GM18868 (cell line): ENCODE measurements at regions not wholly inside any gene's neighbourhood (a gene's known extent, or its start where the extent isn't known, plus 50 kb on each side); places are given as distances from the start of the nearest gene placed in this dataset.
A peak's percentile ranks its signal among the peaks of the same experiment; 100 is the strongest.
"Not testable (repeated sequence)": the region's sequence is repeated elsewhere in the genome, so short reads cannot be mapped to it uniquely, and the experiment has no call there.

ENCODE experiments used
- ATAC-seq: cut with Tn5 transposase; IDR thresholded peaks from one replicate; pipeline ENCODE4 v1.9.1; 2021; ENCODE audit warnings: mild to moderate bottlenecking, moderate library complexity; ENCODE audit not compliant: unreplicated experiment

- peak; percentile 48 for ATAC-seq
Measured at GRCh38 chr10:37733822-37734221, 123.6 kb downstream of the ZNF248 start.

- no peak for ATAC-seq
Measured at GRCh38 chr10:37732685-37733084, 124.7 kb downstream of the ZNF248 start.

- ATAC-seq, result no peak
Measured at GRCh38 chr10:37728830-37729229, 128.6 kb downstream of the ZNF248 start.

GRCh38 chr10:37727491-37728352 lies 129.7 kb downstream of the ZNF248 start:
- no peak for ATAC-seq

GRCh38 chr10:37721100-37721499 lies 136.3 kb downstream of the ZNF248 start:
- ATAC-seq, result no peak

GRCh38 chr10:37718060-37718459 lies 139.3 kb downstream of the ZNF248 start:
- not testable (repeated sequence) for ATAC-seq

GRCh38 chr10:37713642-37714041 lies 143.8 kb downstream of the ZNF248 start:
- no peak for ATAC-seq

- ATAC-seq, result no peak
Measured at GRCh38 chr10:37713132-37713501, 144.3 kb downstream of the ZNF248 start.

GRCh38 chr10:37712489-37713131 lies 144.8 kb downstream of the ZNF248 start:
- ATAC-seq, result no peak

- no peak for ATAC-seq
Measured at GRCh38 chr10:37711617-37712488, 145.6 kb downstream of the ZNF248 start.

GRCh38 chr10:37710831-37711616 lies 146.4 kb downstream of the ZNF248 start:
- ATAC-seq, result no peak

GRCh38 chr10:37707829-37708578 lies 149.4 kb downstream of the ZNF248 start:
- no peak for ATAC-seq

- ATAC-seq, result no peak
Measured at GRCh38 chr10:37704566-37704965, 152.8 kb downstream of the ZNF248 start.

GRCh38 chr10:37703833-37704382 lies 153.5 kb downstream of the ZNF248 start:
- no peak for ATAC-seq

- no peak for ATAC-seq
Measured at GRCh38 chr10:37703114-37703513, 154.3 kb downstream of the ZNF248 start.

- no peak for ATAC-seq
Measured at GRCh38 chr10:37701781-37702493, 155.5 kb downstream of the ZNF248 start.

GRCh38 chr10:37700886-37701780 lies 156.3 kb downstream of the ZNF248 start:
- no peak for ATAC-seq

- no peak for ATAC-seq
Measured at GRCh38 chr10:37687581-37687980, 169.8 kb downstream of the ZNF248 start.
